Adrenal gland (tissue), 5 donors: ENCODE measurements at regions not wholly inside any gene's neighbourhood (a gene's known extent, or its start where the extent isn't known, plus 50 kb on each side); places are given as distances from the start of the nearest gene placed in this dataset.

ENCODE experiments used
- POLR2A ChIP-seq, 2 donors: fragments of 450-650 bp; IDR thresholded peaks; one replicate each; pipeline ENCODE4 v1.6.1; 2017; ENCODE audit warnings: antibody characterized with exemption in 2 of 2, mild to moderate bottlenecking in 2 of 2, moderate library complexity in 1 of 2
- TF ChIP-seq, protein P1 (sequence below), 6 experiments: fragments of 450-650 bp in 4 of 6; fragments of 200-600 bp in 2 of 6; sonication (generic) in 1 of 6; IDR thresholded peaks; 1 replicate in 5 of 6; 2 replicates in 1 of 6; pipeline versions ENCODE4 v1.5.1 to v1.8.0; 2016 to 2021; ENCODE audit warnings: antibody characterized with exemption in 6 of 6, mild to moderate bottlenecking in 2 of 6, moderate library complexity in 1 of 6
- donor health status: DM: no; HTN: no; CAD: no.

DNA sequence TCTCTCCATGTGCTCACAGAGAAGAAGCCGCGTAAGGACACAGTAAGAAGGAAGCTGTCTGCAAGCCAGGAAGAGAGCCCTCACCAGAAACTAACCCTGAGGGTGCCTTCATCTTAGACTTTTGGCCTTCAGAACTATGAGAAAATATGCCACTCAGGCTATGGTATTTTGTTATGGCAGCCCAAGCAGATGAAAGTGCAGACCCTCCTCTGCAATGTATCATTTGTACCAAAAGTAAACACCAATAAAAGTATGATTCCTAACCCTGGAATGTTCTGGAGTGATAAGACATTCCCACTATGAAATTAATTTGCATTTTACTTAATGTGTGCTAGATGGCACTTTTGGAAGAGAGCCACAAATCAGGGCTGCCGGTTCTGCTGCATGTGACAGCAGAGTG is 594.3 kb downstream of the UTRN start:
- TF ChIP-seq, protein P1, sequence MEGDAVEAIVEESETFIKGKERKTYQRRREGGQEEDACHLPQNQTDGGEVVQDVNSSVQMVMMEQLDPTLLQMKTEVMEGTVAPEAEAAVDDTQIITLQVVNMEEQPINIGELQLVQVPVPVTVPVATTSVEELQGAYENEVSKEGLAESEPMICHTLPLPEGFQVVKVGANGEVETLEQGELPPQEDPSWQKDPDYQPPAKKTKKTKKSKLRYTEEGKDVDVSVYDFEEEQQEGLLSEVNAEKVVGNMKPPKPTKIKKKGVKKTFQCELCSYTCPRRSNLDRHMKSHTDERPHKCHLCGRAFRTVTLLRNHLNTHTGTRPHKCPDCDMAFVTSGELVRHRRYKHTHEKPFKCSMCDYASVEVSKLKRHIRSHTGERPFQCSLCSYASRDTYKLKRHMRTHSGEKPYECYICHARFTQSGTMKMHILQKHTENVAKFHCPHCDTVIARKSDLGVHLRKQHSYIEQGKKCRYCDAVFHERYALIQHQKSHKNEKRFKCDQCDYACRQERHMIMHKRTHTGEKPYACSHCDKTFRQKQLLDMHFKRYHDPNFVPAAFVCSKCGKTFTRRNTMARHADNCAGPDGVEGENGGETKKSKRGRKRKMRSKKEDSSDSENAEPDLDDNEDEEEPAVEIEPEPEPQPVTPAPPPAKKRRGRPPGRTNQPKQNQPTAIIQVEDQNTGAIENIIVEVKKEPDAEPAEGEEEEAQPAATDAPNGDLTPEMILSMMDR (IDR thresholded peaks at IDR 0.05) = no peak
- no peak for TF ChIP-seq POLR2A (IDR thresholded peaks at IDR 0.05)
